Neural progenitor cell (in vitro differentiated cells): ENCODE measurements at regions not wholly inside any gene's neighbourhood (a gene's known extent, or its start where the extent isn't known, plus 50 kb on each side); places are given as distances from the start of the nearest gene placed in this dataset. TPM values are rescaled to one million over a fixed set of nuclear protein-coding genes. Genes with fewer than 3 reads are reported as not detected.

Source experiments
- DNase-seq: peaks from one replicate; pipeline ENCODE4 v3.0.0-alpha.2; 2016; ENCODE audit warnings: low spot score
- H2AFZ ChIP-seq: fragments of 200-600 bp; sonication (generic); replicated peaks from 2 replicates; pipeline ENCODE4 v1.6.1; 2016; ENCODE audit warnings: antibody characterized with exemption
- H3F3A ChIP-seq: fragments of 200-600 bp; sonication (generic); 2 replicates; pipeline ENCODE4 v1.6.1; 2016; ENCODE audit warnings: antibody characterized with exemption, low read depth
- H3K27ac ChIP-seq: fragments of 200-600 bp; sonication (generic); 2 replicates; pipeline ENCODE4 v1.5.1; 2016; ENCODE audit warnings: mild to moderate bottlenecking
- H3K27me3 ChIP-seq: fragments of 200-600 bp; sonication (generic); 2 replicates; pipeline ENCODE4 v1.6.1; 2016; ENCODE audit warnings: mild to moderate bottlenecking, moderate library complexity
- H3K36me3 ChIP-seq: fragments of 200-600 bp; sonication (generic); 2 replicates; pipeline ENCODE4 v1.5.1; 2016
- H3K4me1 ChIP-seq: fragments of 200-600 bp; sonication (generic); 2 replicates; pipeline ENCODE4 v1.6.1; 2016; ENCODE audit warnings: mixed run types
- H3K4me2 ChIP-seq: fragments of 200-600 bp; sonication (generic); 2 replicates; pipeline ENCODE4 v1.6.1; 2016
- H3K4me3 ChIP-seq: fragments of 200-600 bp; sonication (generic); 2 replicates; pipeline ENCODE4 v1.5.1; 2016
- H3K79me2 ChIP-seq: fragments of 200-600 bp; sonication (generic); 2 replicates; pipeline ENCODE4 v1.6.1; 2016; ENCODE audit warnings: low read depth
- H3K9ac ChIP-seq: fragments of 200-600 bp; sonication (generic); 2 replicates; pipeline ENCODE4 v1.6.1; 2016
- H3K9me3 ChIP-seq: fragments of 200-600 bp; sonication (generic); 2 replicates; pipeline ENCODE4 v1.5.1; 2016; ENCODE audit warnings: low read depth
- H4K20me1 ChIP-seq: fragments of 200-600 bp; sonication (generic); 2 replicates; pipeline ENCODE4 v1.6.1; 2016; ENCODE audit warnings: low read depth
- H3K27ac Mint-ChIP-seq: 3 replicates; pipeline ENCODE4 v1.8.0; 2021; ENCODE audit warnings: mixed read lengths
- H3K27me3 Mint-ChIP-seq: 2 replicates; pipeline ENCODE4 v1.8.0; 2022; ENCODE audit warnings: low read depth, mild to moderate bottlenecking, inconsistent platforms, moderate library complexity, mixed read lengths; ENCODE audit not compliant: insufficient read depth
- H3K36me3 Mint-ChIP-seq: 3 replicates; pipeline ENCODE4 v1.8.0; 2021; ENCODE audit warnings: mixed read lengths
- H3K4me1 Mint-ChIP-seq: 3 replicates; pipeline ENCODE4 v1.8.0; 2021; ENCODE audit warnings: mixed read lengths
- H3K4me3 Mint-ChIP-seq: 3 replicates; pipeline ENCODE4 v1.8.0; 2021; ENCODE audit warnings: mild to moderate bottlenecking, moderate library complexity, mixed read lengths
- H3K9me3 Mint-ChIP-seq: 3 replicates; pipeline ENCODE4 v1.8.0; 2020; ENCODE audit warnings: mixed read lengths
- CTCF ChIP-seq: fragments of 200-600 bp; sonication (generic); IDR thresholded peaks from 2 replicates; pipeline ENCODE4 v1.5.1; 2017; ENCODE audit warnings: antibody characterized with exemption, mild to moderate bottlenecking
- EZH2 ChIP-seq: fragments of 200-600 bp; sonication (generic); IDR thresholded peaks from 2 replicates; pipeline ENCODE4 v1.6.1; 2017; ENCODE audit warnings: antibody characterized with exemption, mild to moderate bottlenecking, moderate library complexity
- small RNA-seq: library from RNA; depleted of rRNA; stranded (forward); fragments of <200 nt; gene quantifications from one replicate; pipeline ENCODE3, GENCODE V24; 2015

DNA sequence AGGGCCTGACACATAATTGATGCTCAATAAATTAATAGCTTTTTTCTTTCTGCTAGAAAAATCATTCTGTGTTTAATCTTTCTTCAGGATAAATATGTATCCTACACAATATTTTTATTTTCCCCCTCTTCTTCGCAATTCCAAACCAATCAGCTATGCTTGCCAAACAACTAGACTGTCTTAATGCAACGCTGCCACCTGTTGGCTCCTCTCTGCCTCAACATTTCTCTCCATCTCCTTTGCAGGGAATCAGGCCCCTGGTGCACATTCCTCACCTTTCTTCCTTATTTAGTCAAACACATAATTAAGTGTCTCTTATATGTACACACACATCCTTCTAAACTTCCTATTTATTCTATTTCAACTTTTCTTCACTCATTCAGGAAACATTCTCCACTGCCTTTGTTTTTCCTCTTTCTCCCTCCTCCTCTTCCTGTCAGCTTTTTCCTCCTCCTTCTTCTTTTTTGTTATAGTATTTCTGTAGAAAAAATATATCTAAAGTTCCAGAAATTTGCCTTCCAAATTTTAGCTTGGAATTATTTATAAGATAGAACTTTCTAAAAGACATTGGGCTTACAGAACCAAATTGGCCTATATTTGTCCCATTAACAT, 406.0 kb downstream of the PRKD1 start:
- peak; percentile 62 for DNase-seq
- peaks cover 2% of the 10 kb centered on the region for H3K9me3 Mint-ChIP-seq

More for the DNA sequence above, 406.0 kb downstream of the PRKD1 start:
- Histone ChIP-seq H3K79me2 (no peaks in the 10 kb centered on the region), H3K27ac (no peak overlapping the region), H3F3A (no peaks in the 10 kb centered on the region), H3K9me3 (no peaks in the 10 kb centered on the region), H3K27me3 (no peaks in the 10 kb centered on the region), H3K4me1 (no peaks in the 10 kb centered on the region), H2AFZ (no peak overlapping the region), H3K36me3 (no peaks in the 10 kb centered on the region), H4K20me1 (no peaks in the 10 kb centered on the region), H3K4me3 (no peak overlapping the region), H3K4me2 (no peak overlapping the region), H3K9ac (no peak overlapping the region)
- Mint-ChIP-seq H3K4me1 (no peaks in the 10 kb centered on the region), H3K27ac (no peak overlapping the region), H3K4me3 (no peak overlapping the region), H3K36me3 (no peaks in the 10 kb centered on the region), H3K27me3 (no peaks in the 10 kb centered on the region)
- TF ChIP-seq EZH2 = no peak
- TF ChIP-seq CTCF = peak; percentile 76

Small RNAs in the stretch of these regions (small RNA-seq; reads per million reads assigned to genes)
- gene RF00019 (not detected), gene RNU11-5P (not detected), gene RNU6-864P (not detected)
